ENCODE measurements at regions not wholly inside any gene's neighbourhood (a gene's known extent, or its start where the extent isn't known, plus 50 kb on each side); places are given as distances from the start of the nearest gene placed in this dataset.
"Not testable (repeated sequence)": the region's sequence is repeated elsewhere in the genome, so short reads cannot be mapped to it uniquely, and the experiment has no call there.

DNA sequence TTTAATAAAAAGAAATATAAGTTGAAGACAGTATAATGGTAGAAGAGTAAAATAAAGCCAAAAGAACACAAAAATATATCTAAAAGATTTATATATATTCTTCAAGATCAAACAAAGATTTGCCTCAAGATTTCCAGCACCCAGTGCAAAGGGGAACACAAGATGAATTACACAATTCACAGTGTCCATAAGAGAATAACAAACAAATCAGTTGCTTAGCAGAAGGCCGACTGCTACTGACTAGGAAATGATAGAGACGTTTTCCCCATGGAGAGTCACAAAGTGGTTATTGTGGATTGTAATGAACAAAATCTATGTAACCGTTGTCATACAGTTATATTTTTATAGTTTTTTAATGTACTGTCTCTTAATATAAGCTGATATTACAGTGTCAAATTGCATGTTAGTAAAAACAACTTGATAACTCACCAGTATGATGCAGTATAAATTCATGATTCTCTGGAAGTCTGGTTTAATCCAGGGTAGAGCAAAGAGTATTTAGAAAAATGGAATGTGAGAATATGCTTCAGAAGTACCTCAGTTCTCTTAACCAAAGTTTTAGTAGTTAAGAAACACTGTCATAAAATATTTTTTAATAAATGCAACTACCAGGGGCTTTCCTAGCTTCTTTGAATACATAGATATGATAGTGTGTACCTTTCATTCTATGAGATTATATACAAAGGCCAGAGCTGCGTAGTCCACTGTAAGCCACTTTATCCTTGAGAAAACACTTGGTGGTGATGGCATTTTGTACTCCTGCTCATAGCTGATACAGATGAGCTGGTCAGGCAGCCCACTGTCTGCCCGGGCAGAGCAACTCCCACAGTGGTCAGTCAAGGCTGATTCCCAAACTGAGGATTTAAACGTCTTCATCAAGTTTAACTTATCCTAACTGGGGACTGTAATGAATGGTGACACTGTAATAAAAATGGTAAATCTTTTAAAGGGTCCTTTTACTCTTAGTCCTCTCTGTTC, 180.5 kb upstream of the DTNA start:
- DNase-seq (ENCODE audit: low spot score), result no peak

DNA sequence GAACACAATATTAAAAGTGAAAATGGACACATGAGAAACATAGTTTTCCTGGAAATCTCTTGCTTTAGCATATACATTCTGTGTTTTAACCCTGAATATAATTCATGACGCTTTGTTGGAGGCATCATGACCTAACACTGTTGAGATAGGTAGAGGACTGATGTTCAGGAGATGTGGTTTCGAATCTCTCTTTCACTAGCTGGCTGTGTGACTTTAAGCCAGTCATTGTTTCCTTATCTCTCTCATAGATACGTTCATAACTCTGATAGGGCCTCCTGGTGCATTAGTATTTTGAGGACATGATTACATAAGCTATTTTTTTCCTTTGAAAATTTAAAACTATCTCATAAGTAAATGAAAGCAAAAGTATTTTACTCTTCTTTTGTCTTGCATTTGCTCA, 179.0 kb upstream of the DTNA start:
- DNase-seq (ENCODE audit: low spot score), result no peak

DNA sequence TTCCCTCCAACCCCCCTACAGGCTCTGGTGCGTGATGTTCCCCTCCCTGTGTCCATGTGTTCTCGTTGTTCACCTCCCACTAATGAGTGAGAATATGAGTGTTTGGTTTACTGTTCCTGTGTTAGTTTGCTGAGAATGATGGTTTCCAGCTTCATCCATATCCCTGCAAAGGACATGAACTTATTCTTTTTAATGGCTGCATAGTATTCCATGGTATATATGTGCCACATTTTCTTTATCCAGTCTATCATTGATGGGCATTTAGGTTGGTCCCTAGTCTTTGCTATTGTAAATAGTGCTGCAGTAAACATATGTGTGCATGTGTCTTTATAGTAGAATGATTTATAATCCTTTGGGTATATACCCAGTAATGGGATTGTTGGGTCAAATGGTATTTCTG, 175.5 kb upstream of the DTNA start:
- DNase-seq (ENCODE audit: low spot score), result not testable (repeated sequence)

DNA sequence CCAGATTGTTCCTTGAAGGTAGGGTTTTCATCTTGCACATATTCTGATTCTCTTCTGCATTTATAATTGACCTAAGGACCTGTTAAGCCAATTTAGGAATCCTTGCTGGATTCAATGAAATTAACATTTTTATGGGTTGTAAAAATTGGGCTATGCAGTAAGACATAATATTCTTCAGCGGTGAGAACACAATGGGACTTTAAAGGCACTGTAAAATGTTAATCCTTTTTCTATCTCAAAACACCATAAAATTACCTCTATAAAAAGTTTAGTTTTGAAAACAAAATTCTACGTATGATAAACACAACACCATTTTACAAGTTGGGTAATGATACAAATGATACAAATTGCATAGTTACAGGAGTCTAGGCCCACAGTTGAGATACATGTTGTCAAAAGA, 169.2 kb upstream of the DTNA start:
- DNase-seq (ENCODE audit: low spot score), result no peak

DNA sequence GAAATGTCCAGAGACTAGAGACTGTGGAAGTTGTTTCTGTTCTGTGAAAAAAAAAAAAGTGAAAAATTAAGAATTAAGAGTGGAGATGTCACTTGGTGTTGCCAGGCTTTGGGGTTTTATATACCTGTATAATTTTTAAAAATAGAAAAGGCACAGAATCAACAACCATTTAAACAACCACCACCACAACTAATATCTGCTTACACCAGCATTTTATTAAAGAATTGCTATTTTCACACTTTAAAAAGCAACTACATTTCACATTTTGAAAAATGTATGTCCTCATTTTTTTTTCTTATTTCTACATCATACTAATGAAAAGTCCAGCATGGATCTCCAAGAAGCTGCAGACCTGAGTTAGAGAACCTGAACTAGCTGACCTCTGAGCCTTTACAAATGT, 167.5 kb upstream of the DTNA start:
- no peak for DNase-seq (ENCODE audit: low spot score)

DNA sequence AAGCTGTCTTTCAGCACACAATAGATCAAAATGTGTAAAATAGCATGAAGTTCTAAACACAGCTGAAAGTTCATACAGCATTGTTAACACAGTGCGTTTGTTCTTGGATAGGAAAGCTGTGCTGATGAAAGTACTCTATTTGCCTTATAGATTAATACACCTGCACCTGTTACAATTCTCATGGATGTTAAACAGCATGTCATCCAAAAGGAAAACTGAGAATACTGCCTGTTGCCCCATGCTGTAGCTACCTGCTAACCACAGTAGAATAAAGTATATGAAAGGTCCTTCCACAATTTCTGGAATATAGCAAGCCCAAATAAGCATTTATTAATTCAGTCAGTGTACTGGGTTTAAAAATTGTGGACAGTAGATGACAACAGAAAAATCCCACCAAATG, 166.7 kb upstream of the DTNA start:
- no peak for DNase-seq (ENCODE audit: low spot score)

DNA sequence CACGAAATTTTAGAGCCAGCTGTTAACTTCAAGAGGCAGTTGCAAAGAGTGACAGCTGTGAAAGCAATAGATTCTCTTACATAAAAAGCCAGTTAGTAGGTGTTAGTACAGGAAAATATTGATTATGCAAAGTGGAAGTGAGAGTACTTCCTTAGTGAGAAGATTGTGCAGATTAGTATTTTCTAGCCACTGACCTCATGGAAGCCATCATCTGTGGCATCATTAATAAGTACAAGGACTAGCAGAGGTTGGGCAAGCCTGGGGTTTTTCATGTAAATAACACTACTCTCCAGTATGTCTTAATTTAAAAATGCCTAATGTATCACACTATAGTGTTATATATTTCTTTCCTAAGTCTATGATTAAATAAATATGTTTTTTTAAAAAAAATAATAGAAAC, 166.2 kb upstream of the DTNA start:
- DNase-seq (ENCODE audit: low spot score), result no peak

DNA sequence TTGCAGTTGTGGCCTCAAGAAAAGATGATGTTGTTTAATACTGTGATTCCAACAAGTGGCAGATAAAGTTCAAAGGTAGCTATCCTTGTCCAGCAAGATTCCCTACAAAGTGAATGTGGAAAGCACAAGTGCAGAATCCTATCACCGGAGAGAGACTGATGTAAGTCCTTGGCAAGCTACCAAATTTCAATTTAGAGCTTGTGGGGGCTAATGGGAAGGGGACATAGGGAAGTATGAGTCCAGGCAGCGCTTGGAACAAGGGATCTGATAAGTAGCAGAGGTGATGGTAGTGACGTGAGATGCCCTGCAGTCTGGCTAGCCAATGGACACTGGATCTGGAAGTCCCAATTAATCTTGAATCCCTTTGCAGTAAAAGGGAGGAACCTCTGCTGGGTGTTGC, 165.2 kb upstream of the DTNA start:
- DNase-seq (ENCODE audit: low spot score), result no peak

DNA sequence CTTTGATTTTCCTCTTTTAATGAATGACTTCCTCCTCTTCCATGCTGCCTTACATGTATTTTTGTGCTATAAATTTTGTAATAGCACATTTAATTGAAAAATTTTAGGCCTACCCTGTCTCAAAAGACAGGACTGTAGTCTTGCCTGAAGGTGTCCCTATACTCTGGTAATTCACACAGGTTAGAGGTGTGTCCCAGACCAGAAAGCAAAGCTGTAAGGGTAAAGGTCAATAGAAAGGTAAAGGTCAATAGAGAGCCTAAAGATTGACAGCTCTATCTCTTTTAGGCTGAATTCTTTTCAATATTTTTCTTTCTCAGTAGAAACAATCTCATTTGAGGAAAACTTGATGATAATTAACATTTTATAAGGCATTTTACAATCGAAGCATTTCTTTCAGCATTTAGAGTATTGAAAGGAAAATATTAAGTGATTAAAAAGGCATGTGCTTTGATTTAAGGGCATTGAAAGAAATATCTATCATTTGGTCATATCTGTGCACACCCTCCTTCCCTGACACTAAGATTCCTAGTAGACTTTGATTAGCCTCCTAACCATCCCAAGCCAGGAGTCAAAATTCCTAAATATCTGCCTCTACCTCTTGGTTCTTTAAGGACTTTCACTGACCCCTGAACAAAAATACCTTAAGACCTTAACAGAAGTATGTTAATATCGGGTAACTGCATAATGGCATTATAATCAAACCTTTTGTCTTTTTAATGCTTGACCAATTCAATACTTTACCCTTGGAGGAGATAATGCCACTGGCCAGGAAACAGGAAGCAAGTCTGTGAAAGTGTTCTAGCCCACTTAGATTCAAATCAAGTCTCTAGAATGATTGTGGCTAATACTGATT, 161.8 kb upstream of the DTNA start:
- DNase-seq (ENCODE audit: low spot score), result no peak

DNA sequence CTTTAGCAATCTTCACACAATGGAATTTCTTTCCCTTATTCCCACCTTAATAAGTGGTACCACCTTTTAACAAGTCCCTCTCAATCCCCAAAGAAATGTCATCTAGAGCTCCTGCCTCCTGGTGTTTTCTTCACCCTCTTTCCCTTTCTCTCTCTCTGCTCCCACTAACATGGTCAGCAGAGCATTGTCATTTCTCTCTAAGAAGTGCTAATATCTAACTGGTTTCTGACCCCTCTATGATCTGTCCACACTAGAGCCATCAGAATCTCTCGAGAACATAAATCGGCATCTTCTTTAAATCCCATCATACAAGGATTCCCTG, 161.2 kb upstream of the DTNA start:
- no peak for DNase-seq (ENCODE audit: low spot score)

DNA sequence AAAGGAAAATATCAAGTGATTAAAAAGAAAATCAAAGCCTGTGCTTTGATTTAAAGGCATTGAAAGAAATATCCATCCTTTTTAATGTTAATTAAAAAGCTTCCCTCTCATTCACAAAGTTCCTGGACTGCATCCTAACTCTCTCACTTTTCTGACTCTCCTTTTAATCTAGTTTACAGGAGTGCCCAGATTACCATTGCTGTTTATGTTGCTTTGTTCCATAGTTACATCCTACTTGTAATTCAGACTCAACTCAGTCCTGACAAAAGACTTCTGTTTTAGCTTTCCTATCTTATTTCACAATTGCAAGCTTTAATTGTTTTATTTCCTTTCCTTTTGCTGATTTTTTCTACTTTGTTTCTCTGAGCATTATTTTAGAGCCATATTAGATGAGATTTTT, 160.7 kb upstream of the DTNA start:
- DNase-seq (ENCODE audit: low spot score), result no peak

DNA sequence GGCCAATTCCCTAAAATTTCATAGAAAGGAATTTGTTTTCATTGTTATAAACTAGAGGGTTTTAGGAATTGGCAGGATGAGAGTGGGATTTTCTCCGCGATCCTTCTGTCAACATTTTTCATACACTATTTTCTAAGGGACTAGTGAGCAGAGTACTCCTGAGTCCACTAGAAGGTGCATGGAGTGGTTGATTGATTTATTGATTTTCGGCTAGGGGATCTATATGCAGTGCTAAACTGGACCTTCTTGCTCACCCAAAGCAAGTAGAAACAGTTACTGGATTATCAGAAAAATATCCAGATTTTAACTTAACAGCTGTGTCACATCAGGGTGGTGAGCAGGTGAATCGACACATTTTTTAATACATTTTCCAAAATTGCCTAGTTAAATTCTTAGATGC, 159.9 kb upstream of the DTNA start:
- DNase-seq (ENCODE audit: low spot score), result no peak

DNA sequence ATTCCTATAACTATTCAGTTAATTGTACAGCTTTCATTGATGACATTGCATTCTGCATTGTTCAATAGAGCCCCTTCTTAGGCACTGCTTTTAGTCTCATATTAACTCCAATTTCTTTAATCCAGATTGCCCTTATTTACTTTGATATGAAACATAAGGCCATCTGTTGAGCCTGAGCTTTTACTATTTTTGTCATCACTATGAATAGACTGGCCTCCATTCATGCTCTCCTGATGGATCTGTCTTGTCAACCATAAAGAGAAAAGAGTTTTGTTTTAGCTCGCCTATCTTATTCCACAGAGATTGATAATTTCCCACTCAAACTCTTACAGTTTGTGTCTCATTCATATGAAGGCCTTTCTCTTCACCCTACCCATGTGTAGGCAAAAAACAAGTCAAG, 159.2 kb upstream of the DTNA start:
- DNase-seq (ENCODE audit: low spot score), result no peak

DNA sequence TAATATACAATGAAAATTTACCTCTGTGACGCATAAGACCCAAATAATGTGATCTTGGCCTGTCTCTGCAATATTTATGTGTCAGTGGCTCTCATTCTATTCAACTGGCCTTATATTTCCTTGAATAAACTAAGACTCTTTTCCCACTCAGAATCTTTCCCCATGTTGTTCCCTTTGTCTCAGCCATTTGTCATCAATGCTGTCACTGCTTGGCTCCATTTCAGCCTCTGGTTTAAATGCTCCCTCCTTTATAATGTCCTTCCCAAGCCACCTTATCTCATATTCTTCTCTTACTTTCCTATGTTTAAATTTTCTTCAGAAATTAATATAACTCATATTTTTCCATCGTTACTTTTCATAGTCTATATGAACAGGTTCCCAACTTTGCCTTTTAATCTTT, 158.3 kb upstream of the DTNA start:
- DNase-seq (ENCODE audit: low spot score), result no peak

DNA sequence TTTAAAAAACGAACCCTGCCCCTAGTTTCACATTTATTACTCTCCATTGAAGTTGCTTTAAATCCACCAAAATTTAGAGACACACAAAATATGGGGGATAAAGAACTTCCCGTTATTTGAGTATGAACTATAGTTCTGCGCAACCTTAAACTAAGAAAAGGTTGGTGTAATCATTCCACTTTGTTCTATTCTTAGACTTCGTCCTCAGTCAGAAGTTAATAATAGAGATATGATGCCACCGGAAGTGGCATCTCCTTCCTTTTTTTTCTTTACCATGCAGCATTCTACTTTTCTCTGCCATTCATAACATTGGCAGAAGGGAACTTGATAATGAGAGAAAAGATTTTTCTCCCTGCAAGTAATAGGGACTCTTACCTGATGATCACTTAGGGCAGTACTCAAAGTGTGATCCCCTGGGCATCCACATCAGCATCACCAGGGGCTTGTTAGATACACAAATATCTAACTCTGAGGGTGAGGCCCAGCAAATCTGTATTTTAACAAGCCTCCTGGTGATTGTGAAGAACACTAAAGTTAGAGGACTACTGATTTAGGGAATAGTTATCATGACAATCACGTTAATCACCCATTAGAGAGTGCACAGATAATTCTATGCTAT, 147.7 kb upstream of the DTNA start:
- DNase-seq (ENCODE audit: low spot score), result no peak

DNA sequence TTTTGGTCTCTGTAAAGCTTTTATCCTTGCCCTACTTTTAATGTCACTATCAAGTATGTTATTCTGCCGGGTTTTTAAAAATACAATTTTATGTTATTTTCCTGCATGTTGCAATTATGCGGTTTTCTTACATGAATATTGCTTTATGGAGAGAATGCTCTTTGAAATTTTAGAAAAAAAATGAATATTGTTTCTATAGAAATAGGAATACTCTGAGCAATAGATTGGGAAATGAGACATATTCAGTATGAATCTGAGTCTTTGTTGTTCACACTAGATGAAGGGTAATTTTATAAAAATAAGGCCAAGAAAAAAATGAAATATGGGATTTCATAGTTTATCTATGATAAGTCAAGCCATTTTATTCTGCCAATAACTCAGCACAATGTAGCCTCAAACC, 142.2 kb upstream of the DTNA start:
- no peak for DNase-seq (ENCODE audit: low spot score)

DNA sequence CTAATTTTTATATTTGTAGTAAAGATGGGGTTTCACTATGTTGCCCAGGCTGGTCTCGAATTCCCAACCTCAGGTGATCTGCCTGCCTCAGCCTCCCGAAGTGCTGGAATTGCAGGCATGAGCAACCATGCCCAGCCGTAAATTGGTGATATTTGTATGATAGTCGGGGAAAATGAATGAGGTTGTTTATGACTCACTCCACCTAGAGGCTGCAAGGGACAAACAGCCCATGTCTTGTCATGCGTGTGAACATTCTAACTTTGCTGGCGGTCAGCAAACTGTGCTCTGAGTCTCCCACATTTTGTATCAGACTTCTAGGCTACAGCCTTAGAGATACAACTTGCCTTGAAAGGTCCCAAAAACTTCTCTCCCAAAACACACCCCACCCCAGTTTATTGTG, 133.5 kb upstream of the DTNA start:
- peak; percentile 65 for DNase-seq (ENCODE audit: low spot score)

DNA sequence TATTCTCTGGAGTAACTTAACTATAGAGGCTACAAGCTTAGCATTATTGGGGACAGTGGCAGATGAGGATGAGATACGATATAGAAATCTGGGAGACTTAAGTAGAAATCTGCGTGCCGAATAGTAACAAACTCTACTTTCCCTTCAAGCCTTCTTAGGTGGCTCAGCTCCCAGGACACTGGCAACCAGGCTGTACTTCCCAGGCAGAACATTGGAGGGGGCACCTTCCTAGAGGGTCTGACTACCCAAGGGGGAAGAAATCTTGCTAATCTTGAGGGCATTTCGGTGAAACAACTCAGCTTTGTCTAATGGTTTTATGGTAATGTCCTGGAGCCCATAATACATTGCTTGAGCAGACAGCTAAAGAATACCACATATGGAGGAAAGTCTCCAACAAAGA, 126.2 kb upstream of the DTNA start:
- DNase-seq (ENCODE audit: low spot score), result no peak

DNA sequence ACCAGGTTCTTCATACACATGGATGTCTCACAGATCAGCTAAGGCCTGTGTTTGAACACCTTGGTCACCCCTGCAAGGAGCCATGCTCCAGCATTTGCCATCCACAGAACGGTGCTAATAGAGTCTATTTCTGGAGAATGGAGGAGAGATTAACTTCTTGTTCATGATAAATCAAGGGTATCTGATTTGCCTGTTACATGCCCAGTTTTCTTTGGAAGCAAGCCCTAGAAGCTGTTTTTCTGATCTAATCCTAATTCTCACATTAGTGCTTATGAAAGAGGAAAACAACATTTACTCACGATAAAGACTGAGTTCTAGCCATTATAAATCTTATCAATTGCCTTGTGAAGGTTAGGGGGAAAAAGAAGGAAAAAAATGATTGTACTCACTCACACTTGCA, 119.6 kb upstream of the DTNA start:
- no peak for DNase-seq (ENCODE audit: low spot score)

DNA sequence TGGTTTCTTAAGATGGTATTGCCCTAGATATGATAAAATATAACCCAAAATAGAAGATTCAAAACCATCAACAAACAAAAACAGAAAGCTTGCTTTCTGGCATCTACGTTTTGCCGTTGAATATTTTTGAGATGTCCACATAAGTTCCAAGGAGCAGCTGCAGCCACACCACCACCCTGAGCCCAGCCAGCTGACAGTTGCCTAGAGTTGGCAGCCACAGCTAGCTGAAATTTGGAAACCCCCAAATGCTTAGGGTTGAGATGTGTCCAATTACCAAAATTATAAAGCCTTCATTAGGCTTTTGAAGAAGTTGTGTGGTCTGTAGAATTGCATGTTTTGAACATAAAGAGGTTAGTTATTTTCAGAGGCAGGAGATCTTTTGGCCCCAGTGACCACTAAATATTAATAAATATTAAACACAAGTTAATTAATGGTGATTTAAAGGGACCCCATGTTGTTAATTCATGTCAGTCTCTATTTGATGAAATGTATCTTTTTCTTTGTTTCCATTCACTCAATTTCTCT, 118.1 kb upstream of the DTNA start:
- no peak for DNase-seq (ENCODE audit: low spot score)

DNA sequence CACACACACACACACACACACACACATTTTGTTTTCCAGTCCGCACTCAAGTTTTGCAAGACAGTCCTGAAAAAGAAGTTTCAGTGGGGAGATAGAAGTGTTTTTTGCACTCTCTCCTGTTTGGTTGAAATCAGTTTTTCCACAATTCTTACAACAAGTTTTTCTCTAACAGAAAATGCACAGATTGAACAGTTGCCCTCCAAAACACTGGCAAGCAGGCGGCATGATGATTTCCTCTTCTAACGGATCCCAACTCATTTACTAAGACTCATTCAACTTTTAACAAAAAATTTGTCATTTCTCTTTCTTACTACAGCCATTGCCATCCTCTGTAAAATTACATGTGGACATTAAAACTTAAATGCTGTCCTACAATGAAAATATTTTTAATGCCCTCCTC, 117.6 kb upstream of the DTNA start:
- no peak for DNase-seq (ENCODE audit: low spot score)

DNA sequence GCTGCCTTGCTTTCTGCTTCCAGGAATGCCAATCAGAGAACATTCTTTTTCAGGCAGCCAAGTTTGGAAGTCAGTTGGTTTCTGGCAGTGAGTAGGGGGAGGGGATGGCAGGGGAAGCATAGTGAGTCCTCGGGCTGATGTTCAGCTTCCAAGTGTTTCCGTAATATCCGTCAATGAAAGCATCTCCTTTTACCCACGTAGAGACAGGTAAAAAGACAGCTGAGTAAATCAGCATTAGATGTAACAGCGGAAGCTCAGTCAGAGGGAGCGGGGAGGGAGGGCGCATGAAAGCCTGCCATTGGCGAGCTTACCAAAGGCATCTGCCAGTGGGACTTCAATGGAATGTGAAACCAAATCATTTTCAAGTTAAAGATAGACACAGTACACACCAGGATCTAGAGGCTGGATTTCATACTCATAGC, 117.1 kb upstream of the DTNA start:
- DNase-seq (ENCODE audit: low spot score), result peak; percentile 89

DNA sequence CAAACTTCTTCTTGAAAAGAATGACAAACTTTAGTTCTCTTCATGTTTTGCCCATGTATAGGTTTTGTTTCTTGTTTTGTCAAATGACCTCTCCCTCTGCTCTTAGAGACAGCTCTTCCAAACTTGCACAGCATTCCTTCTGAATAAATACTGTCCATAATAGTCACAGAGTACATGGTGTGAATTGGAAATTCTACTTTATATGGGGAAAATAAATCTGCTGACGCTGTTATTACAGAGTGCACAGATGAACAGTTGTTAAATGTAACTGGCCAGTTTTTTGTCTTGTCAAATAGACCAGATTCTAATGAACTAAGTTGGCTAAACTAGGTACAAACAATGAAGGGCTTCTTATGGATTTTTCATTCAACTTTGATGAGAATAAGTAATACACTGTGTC, 115.8 kb upstream of the DTNA start:
- no peak for DNase-seq (ENCODE audit: low spot score)
